ENCODE measurements at regions not wholly inside any gene's neighbourhood (a gene's known extent, or its start where the extent isn't known, plus 50 kb on each side); places are given as distances from the start of the nearest gene placed in this dataset.
"Not testable (repeated sequence)": the region's sequence is repeated elsewhere in the genome, so short reads cannot be mapped to it uniquely, and the experiment has no call there.

DNA sequence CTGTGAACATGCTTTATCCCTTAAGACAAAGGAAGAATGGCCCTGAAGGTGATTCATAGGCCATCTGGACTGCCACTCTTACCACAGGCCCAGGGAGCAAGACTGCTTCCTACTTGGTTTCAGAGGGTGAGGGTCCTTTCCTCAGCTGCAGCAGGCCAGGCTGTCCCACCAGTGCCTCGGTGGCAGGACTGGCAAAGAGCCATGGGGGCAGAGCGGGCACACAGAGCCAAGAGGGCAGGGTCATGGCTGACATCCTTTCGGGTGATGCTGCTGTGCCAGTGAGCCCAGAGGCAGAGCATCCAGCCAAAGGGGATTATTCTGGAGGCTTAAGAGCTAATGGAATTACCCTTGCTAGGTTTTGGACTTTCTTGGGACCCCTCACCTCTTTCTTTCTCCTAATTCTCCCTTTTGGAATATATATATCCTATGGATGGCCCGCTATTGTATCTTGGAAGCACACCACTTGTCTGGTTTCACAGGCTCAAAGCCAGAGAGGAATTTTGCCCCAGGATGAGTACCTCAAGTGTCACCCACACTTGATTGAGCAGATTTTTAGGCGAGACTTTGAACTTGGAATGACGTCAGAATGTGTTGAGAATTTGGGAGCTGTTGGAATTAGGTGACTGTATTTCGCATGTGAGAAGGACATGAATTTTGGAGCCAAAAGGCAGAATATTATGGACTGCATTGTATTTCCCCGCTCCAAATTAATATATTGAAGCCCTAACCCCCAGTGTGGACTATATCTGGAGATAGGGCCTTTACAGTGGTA, 180.6 kb downstream of the BARX1 start:
- TF ChIP-seq, protein P1, sequence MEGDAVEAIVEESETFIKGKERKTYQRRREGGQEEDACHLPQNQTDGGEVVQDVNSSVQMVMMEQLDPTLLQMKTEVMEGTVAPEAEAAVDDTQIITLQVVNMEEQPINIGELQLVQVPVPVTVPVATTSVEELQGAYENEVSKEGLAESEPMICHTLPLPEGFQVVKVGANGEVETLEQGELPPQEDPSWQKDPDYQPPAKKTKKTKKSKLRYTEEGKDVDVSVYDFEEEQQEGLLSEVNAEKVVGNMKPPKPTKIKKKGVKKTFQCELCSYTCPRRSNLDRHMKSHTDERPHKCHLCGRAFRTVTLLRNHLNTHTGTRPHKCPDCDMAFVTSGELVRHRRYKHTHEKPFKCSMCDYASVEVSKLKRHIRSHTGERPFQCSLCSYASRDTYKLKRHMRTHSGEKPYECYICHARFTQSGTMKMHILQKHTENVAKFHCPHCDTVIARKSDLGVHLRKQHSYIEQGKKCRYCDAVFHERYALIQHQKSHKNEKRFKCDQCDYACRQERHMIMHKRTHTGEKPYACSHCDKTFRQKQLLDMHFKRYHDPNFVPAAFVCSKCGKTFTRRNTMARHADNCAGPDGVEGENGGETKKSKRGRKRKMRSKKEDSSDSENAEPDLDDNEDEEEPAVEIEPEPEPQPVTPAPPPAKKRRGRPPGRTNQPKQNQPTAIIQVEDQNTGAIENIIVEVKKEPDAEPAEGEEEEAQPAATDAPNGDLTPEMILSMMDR (IDR thresholded peaks at IDR 0.05): no peak
- TF ChIP-seq POLR2A (IDR thresholded peaks at IDR 0.05): no peak
- 86 to 88% methylated on average over 8 of the region's 8 CpGs for WGBS, 2 donors
- H3K4me1 ChIP-seq: no peaks in the 10 kb centered on the region
- no peak overlapping the region for H3K27ac ChIP-seq
- no peak overlapping the region for H3K4me3 ChIP-seq
- intact Hi-C loops (cut with DNase I): no loop called here
- DNase-seq (no peak), ATAC-seq (no peak)
- H3K9me3 ChIP-seq: no peaks in the 10 kb centered on the region
- no peaks in the 10 kb centered on the region for H3K27me3 ChIP-seq
- no peaks in the 10 kb centered on the region for H3K36me3 ChIP-seq (replicated peaks in 1 of 2; ENCODE audit: insufficient read depth in 1 of 2, low read depth in 2 of 2)

DNA sequence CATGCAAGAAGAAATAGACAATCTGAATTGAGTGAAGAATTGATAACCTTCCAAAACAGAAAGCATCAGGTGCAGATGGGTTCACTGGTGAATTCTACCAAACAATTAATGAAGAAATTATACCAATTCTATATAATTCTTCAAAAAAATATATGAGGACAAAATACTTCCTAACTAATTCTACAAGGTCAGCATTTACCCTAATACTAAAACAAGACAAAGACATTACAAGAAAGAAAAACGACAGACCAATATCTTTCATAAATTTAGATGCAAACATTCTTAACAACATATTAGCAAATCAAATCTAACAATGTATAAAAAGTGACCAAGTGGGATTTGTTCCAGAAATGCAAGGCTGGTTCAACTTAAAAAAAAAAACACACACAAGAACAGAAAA, 183.9 kb downstream of the BARX1 start:
- Histone ChIP-seq H3K27me3 (no peaks in the 10 kb centered on the region), H3K4me3 (no peak overlapping the region), H3K9me3 (no peaks in the 10 kb centered on the region), H3K4me1 (no peaks in the 10 kb centered on the region), H3K36me3 (replicated peaks in 1 of 2; ENCODE audit: insufficient read depth in 1 of 2, low read depth in 2 of 2) (no peaks in the 10 kb centered on the region), H3K27ac (no peak overlapping the region)
- DNase-seq (no peak), ATAC-seq (no peak)
- intact Hi-C loops (cut with DNase I): no loop called here
- TF ChIP-seq POLR2A (IDR thresholded peaks at IDR 0.05): no peak
- TF ChIP-seq, protein P1 (IDR thresholded peaks at IDR 0.05): no peak
- WGBS, 2 donors: 47 to 69% methylated on average over 1 of the region's 1 CpG

DNA sequence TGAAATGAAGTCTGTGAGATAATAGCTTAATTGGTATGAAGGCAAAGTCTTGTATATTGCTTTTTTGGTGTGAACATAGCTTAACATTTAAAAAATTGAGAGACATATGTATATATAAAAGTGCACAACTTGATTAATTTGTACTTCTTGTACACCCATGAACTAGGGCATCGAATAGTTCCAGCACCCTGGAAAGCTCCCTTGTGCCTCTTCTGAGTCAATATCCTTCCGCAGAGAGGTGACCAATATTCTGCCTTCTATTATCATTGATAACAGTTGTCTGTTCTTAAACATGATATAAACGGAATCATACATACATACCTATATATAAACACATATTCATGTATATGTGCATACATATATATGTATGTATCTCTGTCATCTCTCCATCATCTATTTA, 185.4 kb downstream of the PHF2 start:
- Histone ChIP-seq H3K36me3 (replicated peaks in 1 of 2; ENCODE audit: insufficient read depth in 1 of 2, low read depth in 2 of 2) (no peaks in the 10 kb centered on the region), H3K4me1 (no peaks in the 10 kb centered on the region), H3K27ac (no peak overlapping the region), H3K9me3 (peaks cover 0 to 11% (median 0%) of the 10 kb centered on the region in 3 donors), H3K4me3 (no peak overlapping the region), H3K27me3 (no peaks in the 10 kb centered on the region)
- ATAC-seq (no peak), DNase-seq (no peak)
- intact Hi-C loops (cut with DNase I): no loop called here
- TF ChIP-seq POLR2A (IDR thresholded peaks at IDR 0.05): no peak
- TF ChIP-seq, protein P1 (IDR thresholded peaks at IDR 0.05): no peak
- WGBS, 2 donors: 52 to 54% methylated on average over 3 of the region's 3 CpGs

DNA sequence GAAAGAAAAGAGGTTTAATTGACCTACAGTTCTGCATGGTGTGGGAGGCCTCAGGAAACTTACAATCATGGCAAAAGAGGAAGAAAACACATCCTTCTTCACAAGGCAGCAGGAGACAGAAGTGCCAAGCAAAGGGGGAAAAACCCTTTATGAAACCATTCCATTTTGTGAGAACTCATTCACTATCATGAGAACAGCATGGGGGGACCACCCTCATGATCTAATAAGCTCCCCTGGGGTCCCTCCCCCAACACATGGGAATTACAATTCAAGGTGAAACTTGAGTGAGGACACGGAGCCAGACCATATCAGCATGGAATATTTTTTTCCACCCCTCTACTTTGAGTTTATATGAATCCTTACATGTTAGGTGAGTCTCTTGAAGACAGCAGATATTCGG, 173.7 kb downstream of the PHF2 start:
- TF ChIP-seq POLR2A (IDR thresholded peaks at IDR 0.05): no peak
- TF ChIP-seq, protein P1 (IDR thresholded peaks at IDR 0.05): no peak
- no peak overlapping the region for H3K27ac ChIP-seq
- H3K27me3 ChIP-seq: no peaks in the 10 kb centered on the region
- no peaks in the 10 kb centered on the region for H3K36me3 ChIP-seq (replicated peaks in 1 of 2; ENCODE audit: insufficient read depth in 1 of 2, low read depth in 2 of 2)
- H3K9me3 ChIP-seq: peaks cover 0 to 31% (median 0%) of the 10 kb centered on the region in 3 donors
- no peak overlapping the region for H3K4me3 ChIP-seq
- intact Hi-C loops (cut with DNase I): no loop called here
- DNase-seq (no peak), ATAC-seq (no peak)
- H3K4me1 ChIP-seq: no peaks in the 10 kb centered on the region
- WGBS, 2 donors: 58 to 64% methylated on average over 2 of the region's 2 CpGs

DNA sequence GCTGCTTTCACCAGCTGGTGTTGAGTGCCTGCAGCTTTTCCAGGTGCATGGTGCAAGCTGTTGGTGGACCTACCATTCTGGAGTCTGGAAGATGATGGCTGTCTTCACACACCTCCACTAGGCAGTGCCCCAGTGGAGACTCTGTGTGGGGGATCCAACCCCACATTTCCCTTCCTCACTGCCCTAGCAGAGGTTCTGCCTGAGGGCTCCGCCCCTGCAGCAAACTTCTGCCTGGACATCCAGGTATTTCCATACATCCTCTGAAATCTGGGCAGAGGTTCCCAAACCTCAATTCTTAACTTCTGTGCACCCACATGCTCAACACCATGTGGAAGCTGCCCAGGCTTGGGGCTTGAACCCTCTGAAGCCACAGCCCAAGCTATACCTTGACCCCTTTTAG, 172.4 kb downstream of the PHF2 start:
- H3K36me3 ChIP-seq (replicated peaks in 1 of 2; ENCODE audit: insufficient read depth in 1 of 2, low read depth in 2 of 2); DNase-seq; H3K27me3 ChIP-seq; H3K4me3 ChIP-seq; H3K4me1 ChIP-seq; ATAC-seq; intact Hi-C loops (cut with DNase I); H3K27ac ChIP-seq: not testable (repeated sequence)
- H3K9me3 ChIP-seq: peaks cover 0 to 31% (median 0%) of the 10 kb centered on the region in 3 donors
- 82% methylated on average over 1 of the region's 1 CpG; no CpG with 5 or more reads in 1 of the 2 donors for WGBS, 2 donors

All from body of pancreas (tissue), 4 donors.